ENCODE measurements at regions not wholly inside any gene's neighbourhood (a gene's known extent, or its start where the extent isn't known, plus 50 kb on each side); places are given as distances from the start of the nearest gene placed in this dataset.

GRCh38 chr16:51869176-51869575, 677.8 kb downstream of the TOX3 start:
- TF ChIP-seq CTCF (conservative IDR thresholded peaks at IDR 0.05) (no peak), EZH2 (IDR thresholded peaks at IDR 0.05; ENCODE audit: low read depth) (no peak)
